H1 (cell line): ENCODE measurements at regions not wholly inside any gene's neighbourhood (a gene's known extent, or its start where the extent isn't known, plus 50 kb on each side); places are given as distances from the start of the nearest gene placed in this dataset.
A peak's percentile ranks its signal among the peaks of the same experiment; 100 is the strongest.

Source experiments
- BRCA1 ChIP-seq: IDR thresholded peaks from 2 replicates; pipeline ENCODE4 v1.6.1; 2012; ENCODE audit warnings: low read depth, low read length, improper control_type of control experiment
- CEBPB ChIP-seq: IDR thresholded peaks from 2 replicates; pipeline ENCODE4 v1.6.1; 2012; ENCODE audit warnings: low read depth, low read length
- JUND ChIP-seq: IDR thresholded peaks from 2 replicates; pipeline ENCODE4 v1.6.1; 2011; ENCODE audit warnings: mild to moderate bottlenecking, improper control_type of control experiment, low read length
- MAFK ChIP-seq: IDR thresholded peaks from 2 replicates; pipeline ENCODE4 v1.6.1; 2012; ENCODE audit warnings: low read depth, mild to moderate bottlenecking, improper control_type of control experiment, low read length
- NRF1 ChIP-seq: IDR thresholded peaks from 2 replicates; pipeline ENCODE4 v1.6.1; 2011; ENCODE audit warnings: mild to moderate bottlenecking, low read depth, low read length, improper control_type of control experiment
- SAP30 ChIP-seq: fragments of 300-600 bp; sonication (generic); IDR thresholded peaks from 2 replicates; pipeline ENCODE4 v1.7.1; 2012; ENCODE audit warnings: low read length, moderate library complexity, mild to moderate bottlenecking, inconsistent platforms; ENCODE audit not compliant: insufficient read depth, insufficient replicate concordance
- SP1 ChIP-seq: IDR thresholded peaks from 2 replicates; pipeline ENCODE4 v1.6.1; 2011; ENCODE audit warnings: low read depth, low read length
- SP4 ChIP-seq: IDR thresholded peaks from 2 replicates; pipeline ENCODE4 v1.6.1; 2012; ENCODE audit warnings: low read length, inconsistent platforms
- SUZ12 ChIP-seq: fragments of 200-600 bp; sonication (generic); IDR thresholded peaks from 2 replicates; pipeline ENCODE4 v1.6.1; 2012; ENCODE audit warnings: mild to moderate bottlenecking, inconsistent platforms, low read length, moderate library complexity, mixed read lengths
- TBP ChIP-seq: IDR thresholded peaks from 2 replicates; pipeline ENCODE4 v1.6.1; 2011; ENCODE audit warnings: low read depth, low read length, improper control_type of control experiment
- TCF12 ChIP-seq: IDR thresholded peaks from 2 replicates; pipeline ENCODE4 v1.6.1; 2011; ENCODE audit warnings: low read depth, mild to moderate bottlenecking, low read length
- USF2 ChIP-seq: IDR thresholded peaks from 2 replicates; pipeline ENCODE4 v1.6.1; 2011; ENCODE audit warnings: low read length, improper control_type of control experiment

- TF ChIP-seq BRCA1 (no peak), CEBPB (no peak), JUND (no peak), NRF1 (no peak), SUZ12 (no peak), SP4 (no peak), USF2 (no peak), SP1 (0 out of 2 replicates have a peak, but pooled peaks have one; percentile 21), TBP (no peak), TCF12 (no peak), MAFK (peak; percentile 35; the same call in 1 of the 2 replicates), SAP30 (no peak)
These were observed 279.5 kb upstream of the NR5A2 start (continued) for GRCh38 chr1:199747984-199748383.
